IPS DF 4.7 (cell line): ENCODE measurements at regions not wholly inside any gene's neighbourhood (a gene's known extent, or its start where the extent isn't known, plus 50 kb on each side); places are given as distances from the start of the nearest gene placed in this dataset.

Experiments used
- DNase-seq: peaks from one replicate; pipeline ENCODE4 v3.0.0-alpha.2; 2013; ENCODE audit warnings: low spot score; ENCODE audit errors: extremely low read depth

- no peak for DNase-seq
These were observed 255.0 kb downstream of the CBLN1 start for GRCh38 chr16:49026566-49027181.

- DNase-seq: no peak
These were observed 256.7 kb downstream of the CBLN1 start for GRCh38 chr16:49024896-49025295.

- no peak for DNase-seq
These were observed 257.6 kb downstream of the CBLN1 start for GRCh38 chr16:49024016-49024415.

GRCh38 chr16:49023050-49023449 lies 258.6 kb downstream of the CBLN1 start:
- no peak for DNase-seq

- DNase-seq: no peak
These were observed 259.2 kb downstream of the CBLN1 start for GRCh38 chr16:49022351-49022963.

- DNase-seq: no peak
These were observed 260.5 kb downstream of the CBLN1 start for GRCh38 chr16:49021136-49021535.

- no peak for DNase-seq
These were observed 261.2 kb downstream of the CBLN1 start for GRCh38 chr16:49020436-49020835.

GRCh38 chr16:49019831-49020230 lies 261.8 kb downstream of the CBLN1 start:
- DNase-seq: no peak

GRCh38 chr16:49019081-49019633 lies 262.5 kb downstream of the CBLN1 start:
- DNase-seq: no peak

GRCh38 chr16:49018259-49018931 lies 263.2 kb downstream of the CBLN1 start:
- DNase-seq: no peak

GRCh38 chr16:49017501-49017900 lies 264.1 kb downstream of the CBLN1 start:
- no peak for DNase-seq

- no peak for DNase-seq
These were observed 265.2 kb downstream of the CBLN1 start for GRCh38 chr16:49016461-49016860.

GRCh38 chr16:49015225-49015592 lies 266.4 kb downstream of the CBLN1 start:
- no peak for DNase-seq

GRCh38 chr16:49014277-49015224 lies 267.1 kb downstream of the CBLN1 start:
- DNase-seq: no peak

- DNase-seq: no peak
These were observed 267.9 kb downstream of the CBLN1 start for GRCh38 chr16:49013727-49014080.

- no peak for DNase-seq
These were observed 268.5 kb downstream of the CBLN1 start for GRCh38 chr16:49012961-49013726.

- DNase-seq: no peak
These were observed 269.7 kb downstream of the CBLN1 start for GRCh38 chr16:49011901-49012300.

- DNase-seq: no peak
These were observed 270.8 kb downstream of the CBLN1 start for GRCh38 chr16:49010879-49011278.

- no peak for DNase-seq
These were observed 271.2 kb downstream of the CBLN1 start for GRCh38 chr16:49010396-49010795.

- no peak for DNase-seq
These were observed 272.4 kb downstream of the CBLN1 start for GRCh38 chr16:49009204-49009603.

- DNase-seq: no peak
These were observed 277.6 kb downstream of the CBLN1 start for GRCh38 chr16:49003992-49004391.
